Activated T-cell treated with anti-CD3 and anti-CD28 coated beads for 48 hours (primary cell): ENCODE measurements at regions not wholly inside any gene's neighbourhood (a gene's known extent, or its start where the extent isn't known, plus 50 kb on each side); places are given as distances from the start of the nearest gene placed in this dataset.

Experiments used
- DNase-seq: peaks from one replicate; pipeline ENCODE4 v3.0.0-alpha.2; 2020; ENCODE audit warnings: low read depth

DNA sequence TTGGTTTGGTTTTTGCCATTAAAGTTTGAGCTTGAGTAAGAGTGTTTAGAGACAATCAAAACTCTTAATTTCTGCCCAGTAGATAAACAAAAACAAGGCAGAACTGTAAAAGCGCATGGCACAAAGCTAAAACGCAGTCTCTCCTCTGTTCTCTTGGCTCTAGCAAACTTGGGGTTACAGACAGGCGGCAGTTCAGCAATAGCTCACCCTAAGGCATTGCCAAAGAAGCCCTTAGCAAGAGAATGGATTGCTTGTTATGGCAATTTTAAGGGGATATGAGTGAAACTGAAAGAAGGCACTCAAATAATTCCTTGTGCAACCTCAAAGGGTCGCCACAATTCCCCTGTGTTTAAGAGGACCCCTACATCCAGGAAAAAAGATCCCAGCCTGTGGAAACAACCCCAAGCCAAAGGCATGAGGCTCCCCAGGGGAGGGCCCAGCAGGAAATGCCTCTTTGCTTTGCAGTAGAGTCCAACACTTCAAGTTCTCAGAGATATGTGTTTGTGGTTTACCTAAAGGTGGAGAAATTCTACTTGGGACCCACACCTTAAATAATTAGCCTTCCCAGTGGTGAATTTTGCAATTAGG is 317.0 kb upstream of the MPDZ start:
- no peak for DNase-seq

DNA sequence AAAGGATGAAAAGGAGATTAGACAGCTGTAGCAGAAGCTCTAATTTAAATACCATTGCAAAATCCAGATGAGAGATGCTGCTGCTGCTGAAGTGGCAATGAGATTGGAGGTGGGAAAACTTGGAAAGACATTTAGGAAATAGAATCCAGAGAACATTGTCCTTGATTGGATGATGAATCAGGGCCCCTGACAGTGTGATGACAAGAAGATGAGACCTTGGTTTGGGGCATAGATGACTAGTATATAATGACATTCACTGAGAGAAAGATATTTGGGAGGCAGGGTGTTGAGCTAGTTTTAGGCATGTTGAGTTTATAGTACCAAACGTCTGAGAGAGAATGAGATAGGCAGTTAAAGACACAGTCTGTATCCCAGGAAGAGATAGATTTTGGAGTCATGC is 311.5 kb upstream of the MPDZ start:
- no peak for DNase-seq

DNA sequence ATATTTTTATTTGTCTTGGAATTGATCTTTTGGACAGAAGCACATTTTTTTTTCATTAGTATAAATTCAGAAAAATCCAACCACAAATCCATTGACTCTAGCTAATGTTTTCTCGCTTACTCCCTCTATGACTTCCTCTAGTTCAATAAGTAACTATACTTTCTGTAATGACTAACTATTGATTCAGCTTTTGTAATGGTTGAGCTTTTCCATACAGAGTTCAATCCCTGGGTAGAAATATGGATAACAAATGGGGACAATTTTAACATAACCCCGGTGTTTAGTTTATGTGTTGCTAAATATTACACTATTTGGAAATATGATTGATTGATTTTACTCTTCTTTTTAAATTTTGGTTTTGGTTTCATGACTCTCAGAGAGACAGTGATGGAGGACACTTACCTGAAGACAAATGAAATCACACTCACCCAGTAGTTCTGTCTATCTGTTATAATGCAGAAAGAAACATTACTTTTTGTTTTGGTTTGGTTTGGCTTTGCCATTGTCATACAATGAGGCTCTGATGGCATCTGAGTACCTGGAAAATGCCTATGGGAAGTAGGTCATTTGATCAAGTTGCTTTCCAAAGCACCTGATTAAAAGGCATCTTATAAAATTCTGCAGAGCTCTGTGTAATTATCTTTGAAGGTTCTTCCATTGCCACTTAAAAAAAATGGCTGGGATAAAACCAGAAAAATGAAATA is 309.7 kb upstream of the MPDZ start:
- no peak for DNase-seq

DNA sequence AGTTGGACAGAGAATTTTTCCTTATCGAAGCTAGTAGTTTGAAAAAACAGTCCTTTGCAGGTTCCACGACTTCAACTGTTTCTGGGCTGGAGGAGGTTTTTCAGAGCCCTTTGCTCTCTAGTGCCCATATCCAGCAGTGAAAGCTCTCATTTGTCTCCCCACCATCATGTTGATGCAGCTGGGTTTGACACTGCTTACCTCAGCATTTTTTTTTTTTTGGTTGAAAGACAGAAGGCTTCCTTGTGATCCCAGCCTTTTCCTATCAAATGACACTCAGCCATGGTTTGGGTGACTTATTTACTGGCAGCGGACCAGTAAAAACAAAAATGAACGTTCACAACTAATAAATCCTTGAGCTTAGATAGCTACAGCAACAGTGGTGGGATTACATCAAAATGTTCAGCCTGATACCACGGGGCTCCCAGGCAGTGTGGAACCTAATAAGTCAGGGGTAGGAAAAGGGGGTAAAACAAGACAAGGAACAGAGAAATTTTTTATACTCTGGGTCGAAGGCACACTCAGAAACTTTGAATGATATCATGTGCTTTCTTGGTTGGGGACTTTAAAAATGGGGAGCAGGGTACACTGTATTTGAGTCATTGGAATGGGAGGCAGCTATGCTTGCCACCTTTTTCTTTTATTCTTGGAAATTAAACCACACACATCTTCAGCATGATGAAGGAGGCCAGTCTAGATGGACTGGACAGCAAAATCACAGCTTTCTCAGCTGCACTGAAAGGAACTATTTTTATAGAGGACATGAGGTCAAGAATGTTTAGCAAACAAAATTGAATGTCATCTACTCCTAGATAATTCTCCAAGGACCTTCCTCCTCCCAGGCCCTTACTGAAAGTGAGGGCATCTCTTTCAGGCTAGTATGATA is 308.9 kb upstream of the MPDZ start:
- DNase-seq: no peak

DNA sequence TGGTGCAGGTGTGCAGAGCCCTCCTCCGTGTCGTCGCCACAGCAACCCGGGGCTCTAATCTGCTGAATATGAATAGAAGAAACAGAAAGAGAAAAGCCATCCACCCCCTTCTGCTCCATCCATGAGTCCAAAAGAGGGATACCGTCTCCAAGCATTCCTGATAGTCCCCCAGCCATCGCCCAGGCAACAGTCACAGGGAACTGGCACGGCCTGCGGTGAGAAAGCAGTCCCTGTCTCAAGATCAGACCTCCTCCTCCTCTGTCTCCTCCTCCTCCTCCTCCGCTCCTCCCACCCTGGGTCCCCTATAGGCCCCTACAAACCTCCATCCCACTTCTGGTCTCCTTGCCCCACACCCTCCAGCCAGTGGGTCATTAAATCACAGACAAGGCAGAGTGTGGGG is 308.1 kb upstream of the MPDZ start:
- DNase-seq: no peak

DNA sequence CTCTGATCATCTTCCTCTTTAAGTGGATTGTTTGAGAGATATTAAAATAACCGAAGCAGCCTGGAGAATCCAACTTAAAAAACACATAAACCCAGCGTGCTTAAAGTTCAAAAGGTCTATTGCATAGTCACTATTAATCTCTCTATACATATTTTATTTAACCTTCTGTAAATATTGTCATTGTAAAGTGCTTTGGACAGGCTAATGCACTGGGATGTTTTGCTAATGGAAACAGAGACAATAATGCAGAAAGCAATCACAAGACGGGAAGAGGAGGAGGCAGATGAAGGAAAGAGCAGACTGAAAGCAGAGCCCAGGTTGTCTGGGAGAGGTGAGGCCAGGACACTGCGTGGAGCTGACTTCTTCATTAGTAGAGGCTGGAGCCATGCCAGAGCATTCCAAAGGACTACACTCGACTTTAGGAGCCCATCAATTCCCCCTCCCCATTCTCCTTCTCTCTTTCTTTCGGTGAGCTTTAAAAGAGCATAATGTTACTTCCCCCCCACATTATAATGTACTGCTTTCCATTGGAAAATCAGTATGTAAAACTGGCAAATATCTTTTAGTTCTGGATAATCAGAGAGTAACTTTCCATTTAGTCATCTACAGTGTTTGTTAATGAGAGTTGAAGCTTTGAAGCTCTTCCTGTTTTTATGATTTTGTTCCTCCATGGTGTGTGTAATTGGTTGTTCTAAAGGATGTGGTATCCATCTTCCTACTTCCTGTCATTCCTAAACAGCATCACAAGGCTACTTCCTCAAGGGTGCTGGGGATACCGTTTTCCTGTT is 307.3 kb upstream of the MPDZ start:
- DNase-seq: no peak

DNA sequence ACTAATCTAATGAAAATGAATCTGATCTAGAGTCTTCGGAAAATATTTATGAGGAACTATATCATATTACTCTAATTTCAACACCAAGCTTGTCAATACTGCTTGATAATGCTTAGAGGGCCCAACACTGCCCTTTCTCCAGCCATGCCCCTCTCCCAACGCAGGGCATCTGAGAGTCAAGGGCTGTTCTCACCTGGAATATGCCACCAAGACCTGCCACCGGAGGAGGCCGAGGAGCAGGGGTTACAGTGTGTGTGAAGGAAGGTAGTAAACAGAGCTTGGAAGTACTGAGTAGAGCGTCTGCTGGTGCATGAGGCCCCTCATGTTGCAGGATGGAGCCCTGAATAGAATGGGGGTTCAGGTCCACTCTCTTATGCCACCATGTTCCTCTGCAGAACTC is 301.3 kb upstream of the MPDZ start:
- DNase-seq: no peak

DNA sequence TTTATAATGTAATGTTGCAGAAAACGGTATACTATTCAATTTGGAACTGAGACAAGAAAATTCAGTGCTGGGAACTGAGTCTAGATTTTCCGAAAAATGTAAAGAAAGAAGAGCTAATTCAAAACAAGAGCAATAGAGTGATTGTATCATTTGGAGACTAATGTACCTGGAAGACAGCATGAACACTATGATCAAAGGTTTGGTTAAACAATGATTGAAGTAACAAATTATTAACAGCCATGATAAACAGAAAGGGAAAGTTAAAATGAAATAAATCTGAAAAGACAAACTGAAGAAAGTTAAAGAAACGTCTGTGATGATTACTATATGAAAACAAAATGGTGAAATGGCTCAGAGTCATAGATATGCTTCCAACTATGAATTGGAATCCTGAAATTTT is 300.6 kb upstream of the MPDZ start:
- no peak for DNase-seq

DNA sequence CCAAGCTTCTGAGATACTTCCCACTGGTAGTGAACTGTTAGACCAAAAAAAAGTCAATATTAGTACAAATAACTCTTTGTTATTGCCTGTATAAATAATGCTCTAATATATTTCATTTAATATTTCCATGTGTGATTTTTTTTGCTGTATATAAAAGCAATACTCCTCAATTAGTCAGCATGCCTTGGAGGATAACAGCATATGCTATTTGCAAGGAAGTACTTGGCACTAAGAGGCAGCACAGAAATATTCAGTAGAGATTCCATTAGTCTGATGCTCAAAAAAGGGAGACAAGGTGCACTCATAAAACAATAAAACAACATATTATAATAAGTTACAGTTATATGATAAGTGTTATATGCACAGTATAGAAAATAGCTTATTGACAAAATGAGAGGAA is 296.6 kb upstream of the MPDZ start:
- no peak for DNase-seq

DNA sequence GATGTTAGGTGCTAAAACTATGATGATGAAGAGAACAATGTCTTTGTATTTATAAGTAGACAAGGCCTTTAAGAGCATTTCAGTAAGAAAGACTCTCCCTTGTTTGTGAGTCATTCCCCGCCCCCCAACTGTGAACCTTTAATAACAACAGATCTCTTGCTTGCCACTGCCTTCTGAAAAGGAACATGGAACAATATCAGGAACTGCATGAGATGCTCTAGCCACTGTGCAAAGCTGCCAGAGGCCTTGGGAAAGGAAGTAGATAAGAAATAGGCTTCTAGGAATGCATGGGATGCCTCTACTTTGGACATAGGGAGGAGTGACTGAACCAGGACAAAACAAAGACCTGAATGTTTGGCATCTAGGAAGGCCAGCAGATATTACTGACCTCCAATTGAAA is 296.1 kb upstream of the MPDZ start:
- no peak for DNase-seq

DNA sequence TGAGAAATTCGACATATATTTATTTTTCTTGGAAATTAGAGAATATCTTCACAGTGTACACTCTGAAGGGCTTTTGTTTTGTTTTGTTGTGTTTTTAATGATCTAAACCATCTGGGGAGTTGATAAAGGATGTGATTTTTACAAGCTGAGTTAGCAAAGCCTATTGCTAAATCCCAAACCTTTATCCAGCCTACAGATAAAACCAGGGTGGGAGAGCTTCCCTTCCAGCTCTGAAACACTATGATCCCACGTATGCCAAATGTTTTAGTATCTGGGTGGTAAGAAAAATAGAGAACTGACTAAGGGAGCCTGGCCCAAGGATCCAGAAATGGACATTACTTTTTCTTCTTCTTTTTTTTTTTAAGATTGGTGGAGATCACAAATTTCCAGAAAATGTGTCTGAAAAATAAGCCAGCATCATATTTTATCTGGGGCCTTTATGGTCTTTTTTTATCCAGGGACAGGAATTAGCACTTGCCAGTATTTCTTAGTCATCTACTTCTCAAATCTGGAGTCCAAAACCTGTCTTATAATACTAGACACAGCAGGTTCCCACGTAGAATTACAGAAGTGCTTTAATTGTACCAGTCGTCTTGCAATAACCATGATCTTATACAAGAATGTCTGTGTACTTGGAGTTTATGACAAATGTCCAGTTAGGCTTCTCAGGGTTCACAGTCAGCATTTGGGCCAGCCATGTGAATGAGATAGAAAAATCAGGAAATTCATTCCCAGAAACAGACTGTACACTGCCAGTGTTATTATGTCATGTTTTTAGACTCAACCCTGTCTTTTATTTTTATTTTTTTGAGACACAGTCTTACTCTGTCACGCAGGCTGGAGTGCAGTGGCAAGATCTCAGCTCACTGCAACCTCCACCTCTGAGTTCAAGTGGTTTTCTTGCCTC is 290.8 kb upstream of the MPDZ start:
- no peak for DNase-seq

DNA sequence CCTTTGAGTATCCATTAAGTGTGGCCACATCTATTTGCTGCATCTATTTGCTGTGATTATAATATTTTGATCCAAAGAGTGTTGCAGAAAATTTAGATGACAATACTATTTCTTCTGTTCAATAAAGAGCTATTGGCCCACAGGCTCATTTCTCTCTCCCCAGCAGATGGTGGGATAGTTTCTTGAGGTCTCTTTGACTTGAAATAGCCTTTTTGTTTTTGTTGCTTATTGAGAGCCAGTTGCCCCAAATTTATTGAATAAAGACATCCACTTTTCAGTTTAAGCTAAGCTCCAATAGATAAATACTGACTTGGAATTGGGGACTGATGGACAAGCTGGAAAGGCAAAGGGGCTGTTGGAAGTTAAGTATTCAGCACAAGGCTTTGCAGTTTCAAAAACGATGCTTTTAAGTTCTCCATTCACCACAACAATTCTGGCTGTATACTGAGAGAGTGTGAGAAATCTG is 290.1 kb upstream of the MPDZ start:
- DNase-seq: no peak

DNA sequence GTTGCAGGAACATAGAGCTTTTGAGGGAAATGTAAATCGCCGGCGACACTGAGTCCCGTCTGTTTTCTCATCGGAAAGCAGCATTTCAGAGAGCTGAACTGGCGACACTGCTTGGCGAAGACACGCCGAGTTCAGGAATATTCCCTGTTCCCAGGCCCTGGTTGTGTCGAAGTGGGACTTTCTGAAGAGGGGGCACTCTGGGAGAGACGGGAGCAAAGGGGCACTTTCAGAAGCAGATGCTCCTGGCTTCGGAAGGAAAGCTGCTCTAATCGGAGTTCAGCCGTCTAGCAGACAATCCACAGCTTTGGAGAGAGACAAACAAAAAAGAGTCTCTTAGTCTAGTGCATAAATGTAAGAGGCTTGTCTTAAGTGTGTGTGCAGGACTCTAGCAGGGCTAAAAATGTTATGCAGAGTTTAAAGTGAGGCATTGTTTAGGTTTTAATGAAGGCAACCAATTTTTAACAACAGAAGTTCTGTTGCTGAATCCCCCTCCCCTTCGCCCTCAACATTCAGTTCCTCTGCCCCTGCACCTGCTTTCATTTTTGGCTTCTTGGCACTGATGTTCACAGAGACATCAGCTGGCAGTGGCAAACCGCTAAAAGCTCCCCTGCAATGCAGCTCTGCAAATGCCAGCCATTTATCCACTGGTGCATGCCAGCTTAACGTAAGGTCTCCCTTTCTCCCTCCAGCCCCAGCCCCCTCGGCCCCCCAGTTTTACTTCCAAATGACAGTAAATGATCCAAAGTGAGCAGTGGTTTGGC is 289.5 kb upstream of the MPDZ start:
- DNase-seq: no peak

DNA sequence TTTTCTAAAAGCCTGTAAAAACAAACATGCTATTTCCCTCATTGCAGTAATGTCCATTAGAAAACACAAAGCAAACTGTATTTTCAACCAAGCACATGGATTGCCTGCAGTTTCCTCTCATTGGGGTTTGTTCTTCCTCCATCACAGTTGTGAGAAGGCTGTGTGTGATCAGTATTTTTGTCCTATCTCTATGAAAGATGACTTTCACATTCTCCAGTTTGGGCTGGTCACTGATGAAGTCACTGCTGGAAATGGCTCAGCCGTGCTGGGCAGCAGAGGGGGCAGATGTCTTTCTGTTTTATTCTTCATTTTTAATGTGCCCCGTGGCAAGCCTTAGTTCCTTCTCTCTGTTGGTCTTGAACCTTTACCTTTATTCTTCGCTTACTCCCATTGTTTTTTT is 288.9 kb upstream of the MPDZ start:
- no peak for DNase-seq

DNA sequence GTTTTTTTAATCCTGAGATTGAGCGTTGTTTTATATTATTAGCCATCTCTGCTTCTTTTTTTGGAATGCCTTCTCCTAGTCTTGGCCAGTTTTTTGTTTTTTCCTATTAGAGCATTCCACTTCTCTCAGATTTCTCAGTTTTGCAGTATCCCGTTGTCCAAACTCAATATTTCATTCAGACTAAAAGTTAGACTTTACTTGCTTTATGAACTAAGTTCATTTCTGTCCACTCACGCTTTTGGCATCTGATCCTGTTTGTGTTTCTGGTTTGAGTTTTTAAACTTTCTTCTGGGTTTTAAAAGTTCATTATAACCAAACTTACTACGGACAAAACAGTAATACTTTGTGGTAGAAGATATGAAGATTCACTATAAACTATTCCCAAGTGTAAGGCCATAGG is 288.3 kb upstream of the MPDZ start:
- no peak for DNase-seq

DNA sequence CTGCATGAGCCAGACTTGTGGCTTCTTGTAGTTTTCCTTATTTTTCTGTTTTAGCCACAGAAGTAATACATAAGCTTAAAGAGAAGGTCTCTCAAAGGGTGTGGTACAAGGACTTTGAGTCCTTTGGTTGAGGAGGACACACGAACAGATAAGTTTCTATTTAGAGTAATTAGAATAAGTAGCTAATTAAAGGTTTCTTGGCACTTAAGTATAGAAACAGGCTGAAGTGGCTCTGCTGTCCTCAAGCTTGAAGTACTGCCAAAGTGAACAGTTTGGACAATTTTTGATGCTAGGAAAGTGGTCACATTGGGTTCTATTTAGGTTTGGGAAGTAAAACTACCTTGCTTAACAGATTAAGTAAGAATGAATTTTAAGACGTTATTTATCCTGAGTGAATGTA is 278.3 kb upstream of the MPDZ start:
- DNase-seq: no peak

DNA sequence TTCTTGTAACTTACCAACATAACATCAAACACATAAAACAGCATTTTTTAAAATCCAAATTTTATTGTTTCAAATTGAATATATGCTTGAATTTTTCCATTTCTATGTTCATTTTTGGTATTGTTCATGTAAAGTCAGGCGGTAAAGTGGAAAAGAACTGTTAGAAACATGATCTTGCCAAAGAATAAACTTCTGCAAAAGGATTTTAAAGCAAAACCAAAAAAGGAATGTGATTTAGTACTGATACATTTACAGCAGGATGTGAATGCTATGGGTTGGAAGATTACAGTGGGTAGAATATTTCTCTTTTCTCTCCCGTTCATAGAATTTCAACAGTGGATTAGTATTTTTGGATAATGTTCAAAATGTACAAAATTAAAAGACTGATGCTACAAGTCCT is 277.2 kb upstream of the MPDZ start:
- DNase-seq: no peak

DNA sequence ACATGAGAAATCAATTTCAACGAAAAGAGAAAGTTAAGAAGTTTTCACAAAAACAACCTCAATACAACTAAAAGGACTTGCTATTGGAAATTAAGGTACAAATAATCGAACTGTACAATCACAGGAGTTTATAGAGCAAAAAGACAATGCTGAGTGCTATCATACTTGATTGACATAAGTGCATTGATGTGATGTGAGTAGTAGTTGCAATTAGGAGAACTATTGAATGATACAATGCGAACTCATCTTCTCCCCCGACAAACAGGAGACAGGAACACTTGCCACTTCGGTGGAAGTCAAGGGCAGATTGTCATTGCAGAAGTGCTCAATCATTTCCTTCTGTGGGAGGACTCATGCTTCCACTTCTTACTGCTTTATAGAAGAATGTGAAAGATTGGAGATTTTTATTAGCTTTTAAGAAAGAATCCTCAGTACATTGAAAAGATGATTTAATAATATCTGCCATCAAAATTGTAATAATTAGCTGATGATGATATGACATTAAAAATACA is 276.6 kb upstream of the MPDZ start:
- no peak for DNase-seq

DNA sequence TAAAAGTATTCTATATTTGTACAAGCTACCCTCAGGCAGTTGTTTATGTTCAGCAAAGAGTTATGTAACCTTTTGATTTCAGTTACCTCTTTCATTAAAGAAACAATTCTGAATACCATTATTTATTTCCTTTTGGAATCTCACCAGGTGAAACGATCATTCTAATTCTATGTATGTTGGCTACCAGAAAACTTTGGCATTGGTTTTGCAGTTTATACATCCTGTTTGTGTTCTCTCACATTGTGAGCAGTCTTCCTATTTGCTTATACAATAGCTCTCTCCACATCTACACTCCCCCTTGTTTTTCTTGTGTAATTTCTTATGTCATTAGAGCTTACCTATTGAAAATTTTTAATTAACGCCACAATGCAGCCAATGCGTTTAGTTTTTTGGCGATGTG is 276.0 kb upstream of the MPDZ start:
- DNase-seq: no peak

DNA sequence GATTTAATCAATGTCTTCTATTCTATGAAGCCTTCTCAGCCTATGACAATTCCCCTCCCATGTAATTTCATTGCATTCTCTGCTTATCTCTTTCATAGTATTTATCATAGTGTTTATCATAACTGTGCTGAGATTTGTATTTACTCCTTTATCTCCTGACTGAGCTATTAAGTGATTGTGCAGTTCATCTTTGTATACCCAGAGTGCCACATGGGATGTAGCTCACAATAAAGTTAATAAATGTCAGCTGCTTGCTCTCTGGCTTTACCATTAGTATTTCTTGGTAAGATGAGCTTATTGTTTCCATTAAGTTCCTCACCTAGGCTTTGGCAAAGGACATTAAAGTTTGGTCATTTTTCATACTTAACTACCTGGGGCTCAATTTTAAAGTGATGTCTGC is 275.1 kb upstream of the MPDZ start:
- no peak for DNase-seq
